HG03025 (cell line): ENCODE measurements at regions not wholly inside any gene's neighbourhood (a gene's known extent, or its start where the extent isn't known, plus 50 kb on each side); places are given as distances from the start of the nearest gene placed in this dataset.

Experiments
- ATAC-seq: cut with Tn5 transposase; IDR thresholded peaks from one replicate; pipeline ENCODE4 v1.9.1; 2021; ENCODE audit warnings: mild to moderate bottlenecking, moderate library complexity; ENCODE audit not compliant: unreplicated experiment, low FRiP score

DNA sequence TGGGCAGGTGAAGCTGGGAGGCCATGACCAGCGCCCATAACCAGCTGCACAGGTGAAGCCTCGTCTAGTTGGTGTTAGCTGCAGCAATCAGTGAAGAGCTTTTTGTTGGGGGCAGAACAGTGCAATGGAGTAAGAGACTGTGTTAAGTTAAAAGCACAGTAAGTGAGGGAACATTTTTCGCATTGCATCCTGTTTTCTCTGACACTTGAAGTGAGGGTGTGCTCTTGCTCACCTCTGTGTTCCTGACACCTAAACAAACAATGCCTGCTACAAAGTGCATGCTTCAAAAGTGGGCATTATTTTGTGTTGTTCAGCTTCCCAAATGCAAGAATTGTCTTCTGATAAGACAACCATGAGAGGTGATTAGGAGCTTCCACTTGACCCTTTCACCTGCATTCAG, 324.0 kb upstream of the ACVR2A start:
- ATAC-seq, result no peak

DNA sequence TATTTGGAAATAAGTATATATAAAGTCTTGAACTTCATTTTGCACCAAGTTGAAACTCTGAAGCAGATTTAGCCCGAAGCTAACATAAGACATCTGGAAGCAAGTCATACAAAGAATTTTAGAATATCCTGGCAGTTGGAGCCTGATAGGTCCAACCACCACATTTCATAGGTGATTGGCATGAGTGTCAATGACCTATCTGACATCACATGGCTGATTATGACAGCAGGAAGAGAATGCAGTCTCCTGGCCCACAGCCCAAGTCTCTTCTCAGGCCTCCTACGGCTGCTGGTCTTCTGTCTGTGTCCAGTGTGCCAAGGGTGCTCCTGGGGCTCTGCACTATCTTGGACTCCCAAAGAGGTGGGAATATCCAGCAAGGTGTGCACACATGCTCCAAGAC, 325.7 kb upstream of the ACVR2A start:
- no peak for ATAC-seq

DNA sequence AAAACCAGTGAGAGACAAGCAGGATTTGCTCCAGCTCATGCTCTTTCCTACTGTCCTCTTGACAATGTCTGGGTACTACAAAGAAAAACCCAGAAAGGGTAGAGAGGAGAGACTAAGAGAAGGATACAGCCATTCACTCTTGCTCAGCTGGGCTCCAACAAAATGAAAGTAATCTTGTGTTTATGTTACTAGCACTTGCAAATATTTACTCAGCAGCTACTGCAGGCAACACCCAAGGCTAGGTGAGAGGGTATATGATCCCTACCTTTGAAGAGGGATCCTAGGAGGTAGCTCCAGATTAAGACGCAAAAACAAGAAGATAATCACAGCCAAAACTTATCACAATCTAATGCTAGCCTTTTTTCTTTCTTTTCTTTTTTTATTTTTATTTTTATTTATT, 329.6 kb upstream of the ACVR2A start:
- ATAC-seq, result no peak

DNA sequence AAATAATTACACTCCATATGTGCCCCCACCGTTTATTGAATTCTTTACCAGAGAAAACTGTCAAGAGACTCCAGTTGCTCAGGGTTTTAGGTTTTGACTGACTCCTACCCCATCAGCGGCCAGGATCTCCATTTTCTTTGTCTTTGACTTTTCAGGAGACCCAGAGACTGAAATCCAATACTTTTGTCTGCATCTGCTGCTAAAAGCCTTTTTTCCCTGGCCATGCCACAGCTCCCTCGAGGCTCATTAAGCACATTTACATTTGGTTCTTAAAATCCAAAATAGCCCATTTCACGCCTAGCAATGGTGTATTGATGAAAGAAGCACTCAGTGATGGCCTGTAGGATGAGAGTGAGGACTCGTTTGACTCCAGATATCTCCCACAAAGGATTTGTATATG, 332.6 kb upstream of the ACVR2A start:
- ATAC-seq, result no peak

DNA sequence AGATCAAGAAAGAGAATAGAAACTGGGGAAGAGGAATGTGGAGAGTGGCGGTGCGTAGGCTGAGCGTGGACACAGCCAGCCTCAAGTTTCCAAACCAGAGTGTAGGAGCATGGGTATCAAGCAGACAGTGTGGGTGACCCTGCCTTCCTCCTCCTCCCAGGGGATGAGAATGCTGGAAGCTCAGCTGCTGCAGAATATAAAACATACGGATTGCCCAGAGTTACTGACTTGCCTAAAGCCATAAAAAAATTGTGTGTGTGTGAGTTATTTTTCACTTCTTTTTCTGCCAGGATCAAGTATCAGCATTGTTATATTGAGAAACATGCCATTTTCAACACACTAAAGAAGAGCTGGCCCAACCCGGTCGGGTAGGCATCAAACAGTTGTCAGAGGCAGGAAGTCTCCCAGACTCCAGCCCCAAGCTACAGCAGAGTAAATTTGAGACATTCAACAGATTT, 333.3 kb upstream of the ACVR2A start:
- no peak for ATAC-seq

DNA sequence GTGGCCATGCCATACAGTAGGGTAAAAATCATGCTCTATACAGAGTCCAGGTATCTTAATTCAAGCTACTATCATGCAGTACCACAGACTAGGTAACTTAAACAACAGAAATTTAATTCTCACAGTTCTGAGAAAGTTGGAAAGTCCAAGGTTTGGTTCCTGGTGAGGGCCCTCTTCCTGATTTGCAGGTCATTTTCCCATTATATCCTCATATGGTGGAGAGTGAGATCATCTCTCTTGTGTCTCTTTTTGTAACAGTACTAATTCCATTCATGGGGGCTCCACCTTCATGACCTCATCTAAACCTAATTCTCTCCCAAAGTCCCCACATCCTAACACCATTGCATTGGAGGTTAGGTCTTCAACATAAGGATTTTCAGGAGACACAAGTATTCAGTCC, 335.0 kb upstream of the ACVR2A start:
- ATAC-seq, result no peak

DNA sequence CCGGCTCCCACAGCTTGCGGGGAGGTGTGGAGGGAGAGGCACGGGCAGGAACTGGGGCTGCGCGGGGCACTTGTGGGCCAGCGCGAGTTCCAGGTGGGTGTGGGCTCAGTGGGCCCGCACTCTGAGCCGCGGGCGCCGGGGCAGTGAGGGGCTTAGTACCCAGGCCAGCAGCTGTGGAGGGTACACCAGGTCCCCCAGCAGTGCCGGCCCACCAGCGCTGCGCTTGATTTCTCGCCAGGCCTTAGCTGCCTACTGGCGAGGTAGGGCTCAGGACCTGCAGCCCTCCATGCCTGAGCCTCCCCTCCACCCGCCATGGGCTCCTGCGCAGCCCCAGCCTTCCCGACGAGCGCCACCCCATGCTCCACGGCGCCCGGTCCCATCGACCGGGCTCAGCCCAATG, 337.9 kb upstream of the ACVR2A start:
- ATAC-seq, result no peak

DNA sequence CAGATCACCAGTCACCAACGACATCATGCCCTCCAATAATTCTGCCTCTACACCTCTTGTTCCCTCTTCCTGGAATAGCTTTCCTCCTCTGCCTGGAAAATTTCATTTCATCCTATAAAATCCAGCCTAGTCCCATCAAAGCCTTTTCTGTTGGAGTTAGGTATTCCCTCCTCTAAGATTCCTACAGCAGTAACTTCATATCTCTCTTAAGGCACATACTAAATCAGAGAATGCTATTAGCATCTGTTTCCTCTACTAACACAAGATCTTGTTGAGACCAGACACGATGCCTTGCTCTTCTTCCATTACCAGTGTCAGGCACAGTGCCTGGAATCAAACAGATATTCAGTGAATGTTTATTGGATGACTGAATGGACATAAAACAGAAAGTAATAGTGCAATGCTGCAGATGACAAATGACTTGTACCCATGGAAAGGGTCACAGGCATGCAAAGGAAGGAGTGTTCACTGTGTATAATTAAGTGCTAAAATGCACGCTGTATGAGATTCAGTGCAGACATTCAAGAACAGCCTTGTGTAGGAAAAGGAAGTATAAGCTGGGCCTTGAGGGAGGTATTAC, 342.0 kb upstream of the ACVR2A start:
- ATAC-seq, result no peak

DNA sequence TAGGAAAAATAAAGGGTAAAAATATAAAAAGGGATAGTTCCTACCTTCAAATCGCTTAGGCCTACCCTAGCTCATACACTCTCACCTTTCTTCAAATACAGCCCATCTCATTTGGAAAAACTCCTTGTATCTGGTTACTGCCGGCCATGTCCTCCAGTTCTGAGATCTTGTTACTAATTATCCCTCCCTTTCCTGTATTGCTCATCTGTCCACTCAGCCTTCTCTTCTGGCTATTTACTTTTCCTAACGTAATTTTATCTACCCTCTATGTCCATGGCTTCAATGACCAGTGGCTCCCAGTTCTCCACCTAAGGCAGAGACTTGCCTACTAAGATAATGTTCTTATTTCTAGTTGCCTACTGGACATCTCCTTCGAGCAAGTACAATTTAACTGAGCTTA, 342.9 kb upstream of the ACVR2A start:
- ATAC-seq, result no peak

DNA sequence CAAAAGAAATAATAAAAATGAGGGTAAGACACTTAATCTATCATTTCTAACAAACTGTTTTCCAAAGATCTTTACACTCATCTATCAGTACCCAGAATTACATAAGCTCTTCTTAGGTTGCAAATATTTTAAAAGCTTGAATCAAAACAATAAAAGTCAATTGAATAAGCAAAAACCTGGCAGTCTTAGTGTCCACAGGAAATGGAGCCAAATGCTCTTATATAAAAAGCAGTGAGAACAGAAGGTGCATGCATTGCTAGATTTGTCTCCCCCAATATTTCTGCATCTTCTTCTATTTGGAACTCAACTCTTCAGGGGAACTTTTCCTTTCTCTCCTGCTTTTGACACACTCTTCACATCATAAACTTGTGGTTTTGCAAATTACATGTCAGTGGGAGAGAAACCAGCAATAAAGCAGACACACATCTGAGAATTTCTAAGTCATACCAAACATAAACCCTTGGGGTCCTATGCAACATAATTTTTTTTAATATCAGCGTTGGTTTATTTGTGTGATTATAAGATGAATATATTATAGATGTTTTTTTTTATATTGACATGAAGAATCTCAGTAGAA, 343.9 kb upstream of the ACVR2A start:
- ATAC-seq, result no peak

DNA sequence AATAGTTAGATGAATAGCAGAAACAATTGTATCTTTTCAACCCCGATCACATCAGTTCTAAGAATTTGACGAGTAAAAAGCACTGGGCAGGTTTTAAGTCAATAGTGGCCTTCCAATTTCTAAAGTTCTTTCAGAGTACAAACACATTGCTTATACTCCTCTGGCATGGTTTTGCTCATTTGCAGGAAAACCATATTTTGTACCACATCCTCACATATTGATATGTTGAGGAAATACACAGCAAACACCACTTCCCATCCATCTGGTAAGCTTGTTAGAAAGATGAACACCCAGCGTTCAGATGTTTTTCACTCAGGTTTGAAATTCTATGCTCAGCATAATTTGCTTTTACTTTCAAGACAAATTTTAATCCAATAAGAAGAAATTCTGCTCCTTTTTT, 344.6 kb upstream of the ACVR2A start:
- no peak for ATAC-seq

DNA sequence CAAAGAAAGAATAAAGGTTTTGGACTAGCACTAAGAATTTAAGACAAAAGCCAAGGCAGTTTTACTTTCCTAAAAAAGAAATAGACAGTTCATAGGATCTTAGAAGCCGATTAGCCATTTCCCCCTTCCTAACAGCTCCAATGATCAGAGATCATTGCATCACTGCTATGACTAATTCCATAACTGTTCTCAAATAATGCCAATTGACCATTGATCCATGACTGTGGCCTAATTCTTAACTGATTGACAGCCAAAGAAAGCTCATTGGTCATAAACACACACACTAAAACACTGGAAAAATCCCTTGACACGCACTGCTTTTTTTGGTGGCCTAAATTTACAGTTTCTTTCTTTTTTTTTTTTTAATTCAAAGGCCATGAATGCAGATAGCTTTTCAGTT, 345.0 kb upstream of the ACVR2A start:
- no peak for ATAC-seq

DNA sequence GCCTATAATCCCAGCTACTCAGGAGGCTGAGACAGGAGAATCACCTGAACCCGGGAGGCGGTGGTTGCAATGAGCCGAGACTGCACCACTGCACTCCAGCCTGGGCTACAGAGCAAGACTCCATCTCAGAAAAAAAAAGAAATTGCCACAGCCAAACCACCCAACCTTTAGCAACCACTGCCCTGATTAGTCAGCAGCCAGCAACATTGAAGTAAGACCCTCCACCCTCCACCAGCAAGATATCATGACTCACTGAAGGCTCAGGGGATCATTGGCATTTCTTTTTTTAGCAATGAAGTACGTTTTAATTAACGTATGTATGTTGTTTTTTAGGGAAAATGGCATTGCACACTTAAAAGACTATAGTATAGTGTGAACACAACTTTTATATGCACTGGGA, 349.1 kb upstream of the ACVR2A start:
- no peak for ATAC-seq

DNA sequence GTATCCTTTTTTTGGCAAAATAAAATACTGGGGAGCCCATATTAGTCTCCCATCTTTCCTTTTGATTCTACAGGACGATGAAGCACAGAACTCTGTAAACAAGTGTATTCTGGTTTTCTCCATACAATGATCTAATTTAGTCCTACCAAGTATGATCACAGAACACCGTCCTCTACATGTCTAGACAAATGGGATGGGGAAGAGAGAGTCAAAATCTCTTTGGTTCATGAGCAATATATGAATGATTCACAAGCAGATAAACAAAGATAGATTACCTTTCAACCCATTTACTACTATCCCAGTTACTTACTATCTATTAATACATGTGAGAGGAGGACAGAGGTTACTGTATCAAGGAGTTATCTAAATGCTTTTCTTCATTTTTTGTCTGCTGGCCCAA, 352.4 kb upstream of the ACVR2A start:
- ATAC-seq, result no peak

DNA sequence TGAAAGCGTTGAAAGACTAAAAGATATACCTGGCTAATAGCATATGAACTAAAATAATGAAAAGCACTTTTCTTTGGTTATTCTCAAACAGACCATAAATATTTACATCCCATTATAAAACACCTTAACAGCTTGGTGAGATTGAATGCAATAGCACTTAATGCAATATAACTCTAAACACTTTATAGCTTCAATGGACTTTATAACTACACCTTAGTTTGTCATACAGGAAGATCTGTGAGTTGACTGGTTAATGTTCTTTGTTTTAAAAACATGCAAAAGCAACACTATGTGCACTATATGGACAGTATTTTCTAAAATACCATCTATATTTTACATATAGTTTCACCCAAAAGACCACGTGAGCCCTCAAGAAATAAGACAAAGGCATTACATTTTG, 353.3 kb upstream of the ACVR2A start:
- no peak for ATAC-seq

DNA sequence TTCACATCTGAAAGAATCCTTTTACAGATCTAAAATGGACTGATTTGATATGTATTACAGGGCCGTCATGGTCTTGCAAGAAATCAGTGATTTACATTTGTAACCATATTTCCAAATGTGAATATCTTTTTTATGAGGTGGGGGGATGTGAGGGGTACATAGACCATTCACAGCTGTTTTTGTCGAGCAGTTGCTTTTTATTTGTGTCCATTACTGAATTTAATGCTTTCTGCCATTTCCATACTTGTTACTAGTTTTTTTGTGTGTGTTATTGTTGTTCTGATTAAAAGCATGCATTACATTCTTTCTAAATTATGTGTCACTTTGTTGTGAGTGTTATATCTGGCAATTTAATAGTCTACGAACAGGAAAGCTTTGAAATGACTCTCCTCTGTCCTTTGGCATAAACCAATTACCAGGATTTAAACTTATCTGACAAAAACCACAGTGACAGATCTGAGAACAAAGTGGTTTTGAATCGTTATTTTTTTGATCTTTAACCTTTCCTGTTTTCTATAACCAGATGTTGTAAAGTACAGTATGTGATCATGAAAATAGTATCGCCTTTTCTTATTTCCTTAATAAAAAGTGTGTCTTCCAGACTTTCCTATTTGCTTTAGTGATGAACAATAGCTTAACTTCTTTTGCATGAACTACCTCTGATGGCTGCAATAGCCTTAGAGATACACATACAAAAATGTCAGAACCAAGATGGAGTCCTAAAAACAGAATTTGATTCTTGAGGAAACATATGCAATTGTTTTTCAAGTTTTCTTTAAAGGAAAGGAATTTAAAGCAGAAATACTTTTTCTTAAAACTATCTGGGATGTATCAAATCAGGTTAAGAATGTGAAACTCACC, 354.2 kb upstream of the ACVR2A start:
- no peak for ATAC-seq

DNA sequence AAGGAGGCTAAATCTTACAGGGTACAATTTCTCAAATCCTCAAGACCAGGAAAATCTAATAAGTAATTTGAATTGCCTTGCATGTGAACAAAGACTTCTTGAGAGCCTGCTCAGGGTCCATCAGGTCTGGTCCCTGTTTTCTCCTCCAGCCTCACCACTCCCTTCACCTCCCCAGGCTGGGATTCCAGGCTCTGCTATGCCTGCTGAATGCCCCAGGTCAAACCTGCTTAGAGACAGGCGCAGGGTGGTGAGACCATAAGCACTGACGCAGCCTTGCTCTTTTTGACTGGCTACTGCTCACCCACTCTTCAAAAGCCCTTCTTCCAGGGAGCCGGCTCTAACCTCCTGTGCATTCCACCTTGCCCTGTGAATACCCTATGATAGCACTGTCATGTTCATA, 356.4 kb upstream of the ACVR2A start:
- ATAC-seq, result no peak

DNA sequence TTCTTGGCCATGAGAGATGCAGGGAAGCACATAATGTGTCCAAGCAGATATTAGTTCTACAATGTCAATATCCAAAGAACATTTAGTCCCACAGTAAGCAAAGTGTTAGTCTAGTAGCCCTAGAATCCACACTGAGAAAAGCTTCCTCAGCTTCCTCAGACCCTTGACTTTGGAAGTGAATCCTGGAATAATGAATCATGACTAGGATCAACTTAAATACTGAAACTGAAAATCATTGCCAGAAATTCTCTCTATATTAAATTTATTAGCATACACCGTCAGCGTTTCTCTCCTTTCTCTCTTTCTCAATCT, 356.9 kb upstream of the ACVR2A start:
- no peak for ATAC-seq

DNA sequence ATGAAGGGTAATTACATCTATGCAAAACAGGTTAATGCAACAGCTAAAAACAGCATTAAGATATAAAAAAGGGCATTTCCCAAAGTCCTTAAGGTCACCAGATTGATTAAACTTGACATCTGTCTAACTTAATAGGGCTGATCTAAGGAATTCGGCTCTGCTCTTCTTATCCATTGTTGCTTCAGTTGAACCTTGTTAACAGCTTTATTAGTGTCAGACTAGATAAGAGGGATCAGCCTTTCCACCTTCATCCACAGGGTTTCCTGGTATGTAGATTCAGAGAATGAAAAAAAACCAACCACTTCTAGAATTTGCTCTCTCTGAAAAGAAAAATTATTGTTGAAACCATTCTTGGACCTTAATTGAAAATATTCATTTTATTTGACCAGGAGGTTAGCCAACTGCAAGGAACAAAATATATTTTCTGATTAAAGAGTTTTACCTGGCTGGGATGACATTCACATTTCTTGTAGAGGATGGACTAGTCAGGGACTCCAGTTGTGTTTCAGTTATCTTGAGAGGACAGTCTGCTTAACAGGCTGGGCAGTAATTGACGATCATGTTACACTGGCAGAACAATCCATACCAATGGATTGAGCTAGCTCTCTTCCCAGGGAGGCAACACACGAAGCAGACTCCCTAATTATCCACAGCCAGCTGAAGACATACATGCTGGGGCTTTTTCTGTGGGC, 357.4 kb upstream of the ACVR2A start:
- ATAC-seq, result no peak

DNA sequence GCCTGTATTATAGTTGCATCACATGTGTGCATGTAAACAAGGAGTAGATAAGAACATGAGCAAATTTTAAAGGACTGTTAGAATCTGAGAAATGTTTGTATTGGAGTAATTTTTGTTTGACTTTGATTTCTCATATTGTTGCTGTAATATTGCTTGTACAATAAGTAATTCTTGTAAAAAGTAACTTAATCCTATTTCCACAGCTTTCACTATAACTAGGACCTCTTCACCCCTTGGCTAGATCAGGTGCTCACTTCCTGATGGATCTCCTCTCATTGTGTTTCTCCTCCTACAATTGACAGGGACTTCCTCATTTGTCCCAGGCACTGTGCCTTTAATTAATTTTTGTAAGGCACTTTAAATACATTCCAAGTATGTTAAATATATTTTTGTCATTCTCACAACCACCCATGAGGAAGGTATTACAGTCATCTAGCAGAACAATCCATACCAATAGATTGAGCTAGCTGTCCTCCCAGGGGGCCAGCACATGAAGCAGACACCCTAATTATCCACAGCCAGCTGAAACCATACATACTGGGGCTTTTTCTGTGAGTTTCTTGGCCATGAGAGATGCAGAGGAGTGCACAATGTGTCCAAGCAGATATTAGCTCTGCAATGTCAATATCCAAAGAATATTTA, 359.5 kb upstream of the ACVR2A start:
- no peak for ATAC-seq

DNA sequence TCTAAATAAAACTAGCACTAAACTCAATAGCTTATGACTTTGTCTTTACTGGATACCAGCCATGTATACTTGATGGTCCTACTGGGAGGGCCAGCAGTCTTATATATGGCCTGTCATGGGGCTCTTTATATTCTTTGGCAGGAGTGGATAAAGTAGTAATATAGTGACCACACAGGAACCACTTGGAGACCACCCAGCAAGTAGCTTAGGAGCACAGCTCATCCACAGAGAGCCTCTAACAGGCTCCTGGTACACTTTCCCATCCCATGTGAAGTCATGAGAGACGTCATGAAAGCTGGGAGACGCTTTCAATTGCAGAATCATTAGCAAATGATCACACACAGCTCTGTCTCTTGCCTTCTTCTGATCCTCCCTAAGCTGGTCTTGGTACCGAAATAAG, 360.9 kb upstream of the ACVR2A start:
- no peak for ATAC-seq
